Naive thymus-derived CD4-positive, alpha-beta T cell (primary cell): ENCODE measurements at regions not wholly inside any gene's neighbourhood (a gene's known extent, or its start where the extent isn't known, plus 50 kb on each side); places are given as distances from the start of the nearest gene placed in this dataset.

Source experiments
- ATAC-seq: fragments of 150-1000 bp; cut with Tn5 transposase; 2 replicates; pipeline ENCODE4 v1.10.0; 2021; ENCODE audit warnings: mild to moderate bottlenecking, moderate library complexity
- CTCF ChIA-PET: fragments of 350-600 bp; sonication (Branson Sonifier 250); formaldehyde crosslinking; loops from one replicate; lab custom pipeline; 2021; ENCODE audit warnings: antibody characterized with exemption; lab: Charles Lee
- POLR2A ChIA-PET: fragments of 350-600 bp; sonication (Branson Sonifier 250); formaldehyde crosslinking; loops from one replicate; lab custom pipeline; 2021; ENCODE audit warnings: antibody characterized with exemption, inconsistent platforms; lab: Charles Lee
- DNase-seq, 9 donors: peaks; one replicate each; pipeline versions ENCODE4 v3.0.0 to v3.0.0-alpha.2; 2020 to 2022; ENCODE audit warnings: mixed read lengths in 1 of 9
- H3K27ac ChIP-seq: one replicate; pipeline ENCODE4 v1.7.0; 2013; ENCODE audit warnings: mild to moderate bottlenecking, low read depth, low read length, moderate library complexity
- H3K27me3 ChIP-seq, 2 donors: one replicate each; pipeline ENCODE4 v1.7.0; 2013; ENCODE audit warnings: low read length in 2 of 2, mild to moderate bottlenecking in 2 of 2, moderate library complexity in 2 of 2; ENCODE audit not compliant: control insufficient read depth in 2 of 2, insufficient read depth in 2 of 2
- H3K36me3 ChIP-seq, 3 experiments: 1 replicate in 2 of 3; 2 replicates in 1 of 3; pipeline ENCODE4 v1.7.0; 2013; ENCODE audit warnings: low read length in 3 of 3, mild to moderate bottlenecking in 3 of 3, moderate library complexity in 1 of 3; ENCODE audit not compliant: insufficient read depth in 3 of 3, control insufficient read depth in 2 of 3
- H3K4me1 ChIP-seq, 2 donors: one replicate each; pipeline ENCODE4 v1.7.0; 2013; ENCODE audit warnings: low read length in 2 of 2, mild to moderate bottlenecking in 2 of 2, moderate library complexity in 1 of 2; ENCODE audit not compliant: control insufficient read depth in 2 of 2, insufficient read depth in 2 of 2
- H3K4me3 ChIP-seq: 2 replicates; pipeline ENCODE4 v1.7.0; 2013; ENCODE audit warnings: mild to moderate bottlenecking, low read length
- H3K9me3 ChIP-seq, 3 experiments: 1 replicate in 2 of 3; 2 replicates in 1 of 3; pipeline ENCODE4 v1.7.0; 2013; ENCODE audit warnings: low read length in 3 of 3; ENCODE audit not compliant: control insufficient read depth in 2 of 3
- H3K27ac Mint-ChIP-seq, 9 donors: one replicate each; pipeline ENCODE4 v1.8.0; 2020 to 2022; ENCODE audit warnings: mixed read lengths in 9 of 9, mild to moderate bottlenecking in 8 of 9, moderate library complexity in 5 of 9, inconsistent platforms in 2 of 9
- H3K27me3 Mint-ChIP-seq, 5 donors: one replicate each; pipeline ENCODE4 v1.8.0; 2021 to 2022; ENCODE audit warnings: mixed read lengths in 5 of 5, mild to moderate bottlenecking in 1 of 5
- H3K36me3 Mint-ChIP-seq, 5 donors: one replicate each; pipeline ENCODE4 v1.8.0; 2020 to 2022; ENCODE audit warnings: mixed read lengths in 5 of 5, mild to moderate bottlenecking in 3 of 5, inconsistent platforms in 1 of 5
- H3K4me1 Mint-ChIP-seq, 7 donors: one replicate each; pipeline ENCODE4 v1.8.0; 2020 to 2022; ENCODE audit warnings: mixed read lengths in 7 of 7, mild to moderate bottlenecking in 3 of 7, inconsistent platforms in 1 of 7
- H3K4me3 Mint-ChIP-seq, 10 donors: one replicate each; pipeline ENCODE4 v1.8.0; 2020 to 2022; ENCODE audit warnings: mild to moderate bottlenecking in 10 of 10, mixed read lengths in 10 of 10, moderate library complexity in 6 of 10, inconsistent platforms in 2 of 10
- H3K9me3 Mint-ChIP-seq, 11 donors: one replicate each; pipeline ENCODE4 v1.8.0; 2020 to 2022; ENCODE audit warnings: mixed read lengths in 11 of 11, mild to moderate bottlenecking in 4 of 11, inconsistent platforms in 1 of 11, moderate library complexity in 1 of 11
- intact Hi-C, 2 donors: fragments of 100-400 bp; cut with micrococcal nuclease; formaldehyde crosslinking; loops; one replicate each; pipeline ENCODE4 v1.15.1; 2023

DNA sequence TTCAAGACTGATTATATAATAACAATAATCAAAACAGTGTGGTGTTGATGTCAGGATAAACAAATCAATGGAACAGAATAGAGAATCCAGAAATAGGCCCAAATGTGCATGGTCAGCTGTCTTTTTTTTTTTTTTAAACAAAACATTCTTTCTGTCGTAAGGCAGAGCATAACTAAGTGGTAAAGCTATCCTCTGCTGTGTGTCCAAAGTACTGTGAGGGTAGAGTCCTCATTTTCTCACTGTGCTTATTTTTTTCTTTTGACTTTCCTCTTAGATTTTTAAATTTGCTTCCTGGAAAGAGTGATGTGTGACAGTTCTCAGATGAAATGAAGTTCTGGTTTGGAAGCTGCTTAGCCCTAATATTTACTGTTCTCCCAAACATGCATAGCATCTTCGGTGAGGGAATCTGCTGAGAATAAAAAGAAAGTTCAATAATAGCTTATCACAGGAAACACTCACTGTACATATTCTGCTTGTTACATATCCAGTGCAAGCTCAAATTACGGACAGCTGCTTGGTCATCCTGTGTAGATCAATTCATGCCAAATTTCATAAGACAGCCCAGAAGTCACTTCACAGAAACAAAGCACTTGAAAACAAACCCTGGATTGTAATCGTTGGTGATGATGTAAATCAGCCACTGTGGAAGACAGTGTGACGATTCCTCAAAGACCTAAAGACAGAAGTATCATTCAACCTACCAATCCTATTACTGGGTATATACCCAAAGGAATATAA lies 423.9 kb downstream of the NEBL start:
- CTCF ChIA-PET: no interaction called here
- Histone ChIP-seq H3K27ac (no peak overlapping the region), H3K4me3 (no peak overlapping the region), H3K36me3 (no peaks in the 10 kb centered on the region), H3K27me3 (no peaks in the 10 kb centered on the region), H3K4me1 (no peaks in the 10 kb centered on the region), H3K9me3 (no peaks in the 10 kb centered on the region)
- H3K9me3 Mint-ChIP-seq: peaks cover 0 to 19% (median 5%) of the 10 kb centered on the region in 11 donors
- H3K27me3 Mint-ChIP-seq: no peaks in the 10 kb centered on the region
- POLR2A ChIA-PET: no interaction called here
- no peak overlapping the region for H3K27ac Mint-ChIP-seq
- ATAC-seq (no peak), DNase-seq (no peak)
- H3K4me3 Mint-ChIP-seq: no peak overlapping the region
- intact Hi-C loops: no loop called here
- peaks cover 0 to 2% (median 0%) of the 10 kb centered on the region in 7 donors for H3K4me1 Mint-ChIP-seq
- H3K36me3 Mint-ChIP-seq: no peaks in the 10 kb centered on the region

- no peaks in the 10 kb centered on the region for H3K4me1 Mint-ChIP-seq
- no peak overlapping the region for H3K27ac Mint-ChIP-seq
- Histone ChIP-seq H3K4me3 (no peak overlapping the region), H3K4me1 (no peaks in the 10 kb centered on the region), H3K27ac (no peak overlapping the region), H3K27me3 (no peaks in the 10 kb centered on the region), H3K9me3 (no peaks in the 10 kb centered on the region), H3K36me3 (no peaks in the 10 kb centered on the region)
- DNase-seq (no peak), ATAC-seq (no peak)
- ChIA-PET POLR2A (no interaction called here), CTCF (no interaction called here)
- intact Hi-C loops: no loop called here
- H3K27me3 Mint-ChIP-seq: no peaks in the 10 kb centered on the region
- no peak overlapping the region for H3K4me3 Mint-ChIP-seq
- H3K36me3 Mint-ChIP-seq: no peaks in the 10 kb centered on the region
- H3K9me3 Mint-ChIP-seq: peaks cover 6 to 23% (median 10%) of the 10 kb centered on the region in 11 donors
Observed at GRCh38 chr10:20466731-20467130, 430.4 kb downstream of the NEBL start.

GRCh38 chr10:20457649-20458048 lies 439.5 kb downstream of the NEBL start:
- no peaks in the 10 kb centered on the region for H3K4me1 ChIP-seq
- Mint-ChIP-seq H3K36me3 (no peaks in the 10 kb centered on the region), H3K9me3 (peaks cover 0 to 8% (median 4%) of the 10 kb centered on the region in 11 donors), H3K4me1 (no peaks in the 10 kb centered on the region), H3K4me3 (no peak overlapping the region), H3K27ac (no peak overlapping the region), H3K27me3 (no peaks in the 10 kb centered on the region)
- DNase-seq (no peak), ATAC-seq (no peak)
- H3K9me3 ChIP-seq: no peaks in the 10 kb centered on the region
- H3K4me3 ChIP-seq: no peak overlapping the region
- no peaks in the 10 kb centered on the region for H3K36me3 ChIP-seq
- CTCF ChIA-PET: no interaction called here
- H3K27me3 ChIP-seq: no peaks in the 10 kb centered on the region
- intact Hi-C loops: no loop called here
- no peak overlapping the region for H3K27ac ChIP-seq
- POLR2A ChIA-PET: no interaction called here

DNA sequence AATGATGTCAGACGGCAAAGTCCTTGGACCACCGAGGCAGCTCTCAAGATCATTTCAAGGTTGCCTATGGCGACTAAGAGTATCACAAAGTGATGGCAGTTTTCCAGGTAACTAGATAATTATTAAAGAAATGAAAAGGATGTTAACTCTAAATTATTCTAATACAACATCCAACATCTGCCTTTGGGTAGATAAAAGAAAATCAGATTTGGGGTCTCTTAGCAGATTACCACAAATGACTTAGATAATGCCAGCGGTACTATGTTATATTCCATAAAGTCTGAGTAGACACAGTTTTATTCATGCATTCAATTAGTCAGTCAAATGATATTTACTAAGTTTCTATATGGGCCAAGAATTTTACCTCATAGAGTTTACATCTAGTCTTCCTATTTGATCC lies 441.3 kb downstream of the NEBL start:
- Mint-ChIP-seq H3K27ac (no peak overlapping the region), H3K9me3 (peaks cover 0 to 6% (median 0%) of the 10 kb centered on the region in 11 donors), H3K27me3 (no peaks in the 10 kb centered on the region), H3K36me3 (no peaks in the 10 kb centered on the region), H3K4me1 (no peaks in the 10 kb centered on the region), H3K4me3 (no peak overlapping the region)
- H3K36me3 ChIP-seq: no peaks in the 10 kb centered on the region
- DNase-seq: no peak
- intact Hi-C loops: no loop called here
- no peaks in the 10 kb centered on the region for H3K4me1 ChIP-seq
- H3K27ac ChIP-seq: no peak overlapping the region
- no peak overlapping the region for H3K4me3 ChIP-seq
- ChIA-PET POLR2A (no interaction called here), CTCF (no interaction called here)
- H3K9me3 ChIP-seq: no peaks in the 10 kb centered on the region
- no peaks in the 10 kb centered on the region for H3K27me3 ChIP-seq
- no peak for ATAC-seq

- ChIA-PET POLR2A (no interaction called here), CTCF (no interaction called here)
- DNase-seq (no peak), ATAC-seq (no peak)
- no peaks in the 10 kb centered on the region for H3K36me3 Mint-ChIP-seq
- Histone ChIP-seq H3K4me3 (no peak overlapping the region), H3K27ac (no peak overlapping the region), H3K36me3 (no peaks in the 10 kb centered on the region), H3K9me3 (no peaks in the 10 kb centered on the region), H3K27me3 (no peaks in the 10 kb centered on the region), H3K4me1 (no peaks in the 10 kb centered on the region)
- H3K4me1 Mint-ChIP-seq: no peaks in the 10 kb centered on the region
- no peak overlapping the region for H3K27ac Mint-ChIP-seq
- no peaks in the 10 kb centered on the region for H3K27me3 Mint-ChIP-seq
- intact Hi-C loops: no loop called here
- H3K4me3 Mint-ChIP-seq: no peak overlapping the region
- H3K9me3 Mint-ChIP-seq: peaks cover 0 to 7% (median 0%) of the 10 kb centered on the region in 11 donors
Observed at GRCh38 chr10:20454331-20454730, 442.8 kb downstream of the NEBL start.

GRCh38 chr10:20446561-20447193 lies 450.4 kb downstream of the NEBL start:
- Mint-ChIP-seq H3K4me1 (no peaks in the 10 kb centered on the region), H3K27me3 (no peaks in the 10 kb centered on the region), H3K4me3 (no peak overlapping the region), H3K9me3 (peaks cover 0 to 12% (median 4%) of the 10 kb centered on the region in 11 donors), H3K36me3 (no peaks in the 10 kb centered on the region), H3K27ac (no peak overlapping the region)
- no peaks in the 10 kb centered on the region for H3K27me3 ChIP-seq
- ATAC-seq (no peak), DNase-seq (no peak)
- ChIA-PET CTCF (no interaction called here), POLR2A (no interaction called here)
- H3K36me3 ChIP-seq: no peaks in the 10 kb centered on the region
- H3K4me3 ChIP-seq: no peak overlapping the region
- H3K27ac ChIP-seq: no peak overlapping the region
- H3K9me3 ChIP-seq: no peaks in the 10 kb centered on the region
- intact Hi-C loops: no loop called here
- H3K4me1 ChIP-seq: no peaks in the 10 kb centered on the region

- ChIA-PET CTCF (no interaction called here), POLR2A (no interaction called here)
- no peaks in the 10 kb centered on the region for H3K4me1 ChIP-seq
- no peak overlapping the region for H3K4me3 ChIP-seq
- H3K9me3 ChIP-seq: no peaks in the 10 kb centered on the region
- H3K36me3 Mint-ChIP-seq: peaks cover 0 to 4% (median 0%) of the 10 kb centered on the region in 5 donors
- H3K4me1 Mint-ChIP-seq: no peaks in the 10 kb centered on the region
- no peaks in the 10 kb centered on the region for H3K27me3 ChIP-seq
- H3K36me3 ChIP-seq: no peaks in the 10 kb centered on the region
- no peak for ATAC-seq
- H3K27me3 Mint-ChIP-seq: no peaks in the 10 kb centered on the region
- no peak overlapping the region for H3K27ac ChIP-seq
- intact Hi-C loops: no loop called here
- no peak for DNase-seq
- H3K4me3 Mint-ChIP-seq: no peak overlapping the region
- H3K9me3 Mint-ChIP-seq: peaks cover 1 to 25% (median 10%) of the 10 kb centered on the region in 11 donors
- no peak overlapping the region for H3K27ac Mint-ChIP-seq
Observed at GRCh38 chr10:20443094-20443493, 454.0 kb downstream of the NEBL start.
